Tibial nerve (tissue), 4 donors: ENCODE measurements at regions not wholly inside any gene's neighbourhood (a gene's known extent, or its start where the extent isn't known, plus 50 kb on each side); places are given as distances from the start of the nearest gene placed in this dataset.

Source experiments
- DNase-seq, 2 donors: peaks; one replicate each; pipeline ENCODE4 v3.0.0-alpha.2; 2019; ENCODE audit warnings: low spot score in 2 of 2
- H3K27ac ChIP-seq, 4 donors: fragments of 200-600 bp; sonication (generic) in 3 of 4; one replicate each; pipeline ENCODE4 v1.5.1; 2017 to 2019; ENCODE audit warnings: mild to moderate bottlenecking in 1 of 4
- H3K27me3 ChIP-seq, 2 donors: fragments of 200-600 bp; sonication (generic) in 1 of 2; one replicate each; pipeline versions ENCODE4 v1.5.1 to v1.6.0; 2017 to 2019
- H3K36me3 ChIP-seq, 3 donors: fragments of 200-600 bp; sonication (generic); one replicate each; pipeline ENCODE4 v1.5.1; 2018 to 2019
- H3K4me1 ChIP-seq, 4 donors: fragments of 200-600 bp; sonication (generic) in 3 of 4; one replicate each; pipeline ENCODE4 v1.5.1; 2017 to 2019
- H3K4me3 ChIP-seq, 4 donors: fragments of 200-600 bp; sonication (generic) in 3 of 4; one replicate each; pipeline ENCODE4 v1.5.1; 2017 to 2019; ENCODE audit warnings: mild to moderate bottlenecking in 1 of 4, moderate library complexity in 1 of 4
- H3K9me3 ChIP-seq, 4 donors: fragments of 200-600 bp; sonication (generic) in 3 of 4; one replicate each; pipeline ENCODE4 v1.5.1; 2017 to 2019
- EP300 ChIP-seq, 2 donors: sonication (generic); formaldehyde crosslinking; IDR thresholded peaks; one replicate each; pipeline ENCODE4 v1.6.1; 2017; ENCODE audit warnings: antibody characterized with exemption in 2 of 2, mild to moderate bottlenecking in 1 of 2
- POLR2A ChIP-seq, 2 donors: fragments of 450-650 bp; IDR thresholded peaks; one replicate each; pipeline ENCODE4 v1.6.1; 2017; ENCODE audit warnings: antibody characterized with exemption in 2 of 2, mild to moderate bottlenecking in 2 of 2, moderate library complexity in 2 of 2
- WGBS, 2 donors: methylation state at CpG; one replicate each; pipeline ENCODE4 v1.1.5; 2018; 5-methylcytosine and 5-hydroxymethylcytosine counted together
- TF ChIP-seq, protein P1 (sequence below), 5 experiments: fragments of 200-600 bp in 3 of 5; fragments of 450-650 bp in 2 of 5; sonication (generic) in 3 of 5; IDR thresholded peaks; one replicate each; pipeline ENCODE4 v1.5.1; 2016 to 2019; ENCODE audit warnings: antibody characterized with exemption in 5 of 5, mild to moderate bottlenecking in 3 of 5, moderate library complexity in 2 of 5

- no peak for TF ChIP-seq EP300 (IDR thresholded peaks at IDR 0.05)
- no peak for TF ChIP-seq POLR2A (IDR thresholded peaks at IDR 0.05)
- TF ChIP-seq, protein P1, sequence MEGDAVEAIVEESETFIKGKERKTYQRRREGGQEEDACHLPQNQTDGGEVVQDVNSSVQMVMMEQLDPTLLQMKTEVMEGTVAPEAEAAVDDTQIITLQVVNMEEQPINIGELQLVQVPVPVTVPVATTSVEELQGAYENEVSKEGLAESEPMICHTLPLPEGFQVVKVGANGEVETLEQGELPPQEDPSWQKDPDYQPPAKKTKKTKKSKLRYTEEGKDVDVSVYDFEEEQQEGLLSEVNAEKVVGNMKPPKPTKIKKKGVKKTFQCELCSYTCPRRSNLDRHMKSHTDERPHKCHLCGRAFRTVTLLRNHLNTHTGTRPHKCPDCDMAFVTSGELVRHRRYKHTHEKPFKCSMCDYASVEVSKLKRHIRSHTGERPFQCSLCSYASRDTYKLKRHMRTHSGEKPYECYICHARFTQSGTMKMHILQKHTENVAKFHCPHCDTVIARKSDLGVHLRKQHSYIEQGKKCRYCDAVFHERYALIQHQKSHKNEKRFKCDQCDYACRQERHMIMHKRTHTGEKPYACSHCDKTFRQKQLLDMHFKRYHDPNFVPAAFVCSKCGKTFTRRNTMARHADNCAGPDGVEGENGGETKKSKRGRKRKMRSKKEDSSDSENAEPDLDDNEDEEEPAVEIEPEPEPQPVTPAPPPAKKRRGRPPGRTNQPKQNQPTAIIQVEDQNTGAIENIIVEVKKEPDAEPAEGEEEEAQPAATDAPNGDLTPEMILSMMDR (IDR thresholded peaks at IDR 0.05) = no peak
- Histone ChIP-seq H3K36me3 (no peaks in the 10 kb centered on the region), H3K4me3 (no peak overlapping the region), H3K9me3 (no peaks in the 10 kb centered on the region), H3K27ac (no peak overlapping the region), H3K4me1 (no peaks in the 10 kb centered on the region), H3K27me3 (no peaks in the 10 kb centered on the region)
- no peak for DNase-seq
These were observed 1420.4 kb upstream of the TENM4 start for GRCh38 chr11:80861193-80861592.

GRCh38 chr11:80860632-80861031, 1419.8 kb upstream of the TENM4 start:
- Histone ChIP-seq H3K4me3 (no peak overlapping the region), H3K36me3 (no peaks in the 10 kb centered on the region), H3K27ac (no peak overlapping the region), H3K9me3 (no peaks in the 10 kb centered on the region), H3K4me1 (no peaks in the 10 kb centered on the region), H3K27me3 (no peaks in the 10 kb centered on the region)
- no peak for TF ChIP-seq EP300 (IDR thresholded peaks at IDR 0.05)
- TF ChIP-seq, protein P1 (IDR thresholded peaks at IDR 0.05) = no peak
- TF ChIP-seq POLR2A (IDR thresholded peaks at IDR 0.05) = no peak
- DNase-seq = no peak

DNA sequence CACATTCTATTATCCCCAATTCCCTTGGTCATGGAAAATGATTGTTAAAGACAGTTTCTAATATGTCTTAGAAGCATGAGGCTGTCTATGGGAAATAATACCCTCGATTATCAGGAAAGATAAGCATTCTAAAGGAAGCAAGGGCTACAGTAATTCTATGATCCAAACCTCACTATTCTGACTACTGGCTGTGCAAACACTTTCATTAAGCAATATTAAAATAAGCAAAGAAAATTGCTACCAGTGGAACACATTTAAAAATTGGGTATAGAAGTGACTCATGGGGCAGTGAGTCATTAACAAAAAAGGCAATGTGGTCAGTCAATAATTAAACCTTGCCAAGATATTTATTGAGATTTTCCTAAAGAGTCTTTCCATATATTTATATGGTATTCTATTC, 1415.2 kb upstream of the TENM4 start:
- no peaks in the 10 kb centered on the region for H3K9me3 ChIP-seq
- H3K27me3 ChIP-seq = no peaks in the 10 kb centered on the region
- no peak overlapping the region for H3K27ac ChIP-seq
- no peaks in the 10 kb centered on the region for H3K36me3 ChIP-seq
- H3K4me1 ChIP-seq = no peaks in the 10 kb centered on the region
- WGBS, 2 donors = 66 to 76% methylated on average over 1 of the region's 1 CpG
- no peak overlapping the region for H3K4me3 ChIP-seq
- TF ChIP-seq, protein P1 (IDR thresholded peaks at IDR 0.05) = no peak
- TF ChIP-seq POLR2A (IDR thresholded peaks at IDR 0.05) (no peak), EP300 (IDR thresholded peaks at IDR 0.05) (no peak)
- no peak for DNase-seq

DNA sequence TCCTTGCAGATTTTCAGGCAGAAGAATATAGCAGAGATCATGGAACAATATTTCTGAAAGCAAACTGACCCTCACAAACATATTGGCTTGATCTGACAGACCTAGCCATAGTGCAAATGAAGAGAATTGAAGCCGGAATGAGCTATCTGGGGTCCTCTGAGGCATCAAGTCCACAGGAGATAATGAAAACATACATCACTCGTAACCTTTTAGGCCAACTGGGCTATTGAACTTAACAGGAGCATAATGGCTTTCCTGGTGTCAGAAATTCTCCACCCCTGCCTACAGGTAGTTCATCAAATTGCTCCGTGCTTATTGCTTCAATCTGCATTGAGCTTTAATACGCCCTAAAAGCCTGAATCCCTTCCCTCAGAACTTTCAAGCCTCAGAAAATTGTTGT, 1414.6 kb upstream of the TENM4 start:
- no peak for DNase-seq
- H3K4me3 ChIP-seq = no peak overlapping the region
- H3K27me3 ChIP-seq = no peaks in the 10 kb centered on the region
- no peaks in the 10 kb centered on the region for H3K4me1 ChIP-seq
- H3K27ac ChIP-seq = no peak overlapping the region
- WGBS, 2 donors = 79 to 82% methylated on average over 4 of the region's 4 CpGs
- no peaks in the 10 kb centered on the region for H3K36me3 ChIP-seq
- no peaks in the 10 kb centered on the region for H3K9me3 ChIP-seq
- TF ChIP-seq POLR2A (IDR thresholded peaks at IDR 0.05) (no peak), EP300 (IDR thresholded peaks at IDR 0.05) (no peak)
- TF ChIP-seq, protein P1 (IDR thresholded peaks at IDR 0.05) = no peak

DNA sequence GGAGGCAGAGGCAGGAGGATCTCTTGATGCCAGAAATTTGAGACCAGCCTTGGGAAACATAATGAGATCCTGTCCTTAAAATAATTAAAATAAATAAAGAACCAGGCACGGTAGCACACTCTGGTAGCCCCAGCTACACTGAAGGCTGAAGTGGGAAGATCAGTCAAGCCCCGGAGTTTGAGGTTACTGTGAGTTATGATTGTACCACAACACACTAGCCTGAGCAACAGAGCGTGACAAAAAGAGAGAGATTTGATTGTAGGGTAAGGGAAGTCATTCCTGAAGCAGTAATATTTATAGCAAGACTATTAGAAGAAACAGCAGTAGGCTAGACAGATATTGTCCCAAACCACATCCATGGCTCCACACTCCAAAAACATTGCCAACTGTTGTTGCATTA, 1408.4 kb upstream of the TENM4 start:
- TF ChIP-seq, protein P1 (IDR thresholded peaks at IDR 0.05) = no peak
- no peak for TF ChIP-seq EP300 (IDR thresholded peaks at IDR 0.05)
- TF ChIP-seq POLR2A (IDR thresholded peaks at IDR 0.05) = no peak
- Histone ChIP-seq H3K27ac (no peak overlapping the region), H3K9me3 (no peaks in the 10 kb centered on the region), H3K4me1 (no peaks in the 10 kb centered on the region), H3K27me3 (no peaks in the 10 kb centered on the region), H3K36me3 (no peaks in the 10 kb centered on the region), H3K4me3 (no peak overlapping the region)
- no peak for DNase-seq
- 90% methylated on average over 3 of the region's 3 CpGs for WGBS, 2 donors
